Astrocyte (in vitro differentiated cells and primary cell): ENCODE measurements at regions not wholly inside any gene's neighbourhood (a gene's known extent, or its start where the extent isn't known, plus 50 kb on each side); places are given as distances from the start of the nearest gene placed in this dataset.
"Not testable (repeated sequence)": the region's sequence is repeated elsewhere in the genome, so short reads cannot be mapped to it uniquely, and the experiment has no call there.

Experiments
- DNase-seq: peaks from one replicate; pipeline ENCODE4 v3.0.0-alpha.2; 2010; ENCODE audit warnings: low read depth
- FAIRE-seq: peaks from 2 replicates; lab custom pipeline; 2011; peaks lifted over from hg19 to GRCh38; lab: Jason Lieb, UNC
- H2AFZ ChIP-seq: 2 replicates; pipeline ENCODE4 v1.6.0; 2012; ENCODE audit warnings: low read depth, low read length, inconsistent platforms
- H3K27ac ChIP-seq: 2 replicates; pipeline ENCODE4 v1.5.1; 2011; ENCODE audit warnings: low read depth, low read length, inconsistent platforms
- H3K27me3 ChIP-seq: 2 replicates; pipeline ENCODE4 v1.6.0; 2011; ENCODE audit warnings: low read length, inconsistent platforms; ENCODE audit not compliant: insufficient read depth
- H3K36me3 ChIP-seq: 2 replicates; pipeline ENCODE4 v1.5.1; 2011; ENCODE audit warnings: low read length, inconsistent platforms; ENCODE audit not compliant: insufficient read depth
- H3K4me1 ChIP-seq: 2 replicates; pipeline ENCODE4 v1.5.1; 2011; ENCODE audit warnings: low read length, inconsistent platforms; ENCODE audit not compliant: insufficient read depth
- H3K4me2 ChIP-seq: 2 replicates; pipeline ENCODE4 v1.6.0; 2012; ENCODE audit warnings: low read length, inconsistent platforms
- H3K4me3 ChIP-seq: 2 replicates; pipeline ENCODE4 v1.5.1; 2011; ENCODE audit warnings: low read depth, mild to moderate bottlenecking, low read length, inconsistent platforms; ENCODE audit not compliant: insufficient read depth
- H3K79me2 ChIP-seq: 2 replicates; pipeline ENCODE4 v1.6.0; 2012; ENCODE audit warnings: mild to moderate bottlenecking, low read length, inconsistent platforms; ENCODE audit not compliant: insufficient read depth
- H3K9ac ChIP-seq: 2 replicates; pipeline ENCODE4 v1.6.0; 2012; ENCODE audit warnings: mild to moderate bottlenecking, low read length, inconsistent platforms
- H3K9me3 ChIP-seq: 2 replicates; pipeline ENCODE4 v1.5.1; 2012; ENCODE audit warnings: low read depth, mild to moderate bottlenecking, low read length, inconsistent platforms; ENCODE audit not compliant: insufficient read depth
- H4K20me1 ChIP-seq: 2 replicates; pipeline ENCODE4 v1.6.0; 2012; ENCODE audit warnings: low read length, inconsistent platforms; ENCODE audit not compliant: insufficient read depth
- H3K27ac Mint-ChIP-seq: one replicate; pipeline ENCODE4 v1.8.0; 2021; ENCODE audit warnings: mild to moderate bottlenecking, mixed read lengths; ENCODE audit not compliant: unreplicated experiment
- H3K27me3 Mint-ChIP-seq: one replicate; pipeline ENCODE4 v1.8.0; 2021; ENCODE audit warnings: low read depth, mixed read lengths; ENCODE audit not compliant: unreplicated experiment
- H3K36me3 Mint-ChIP-seq: one replicate; pipeline ENCODE4 v1.8.0; 2021; ENCODE audit warnings: low read depth, mixed read lengths; ENCODE audit not compliant: unreplicated experiment
- H3K4me1 Mint-ChIP-seq: one replicate; pipeline ENCODE4 v1.8.0; 2021; ENCODE audit warnings: low read depth, mixed read lengths; ENCODE audit not compliant: unreplicated experiment
- H3K4me3 Mint-ChIP-seq: one replicate; pipeline ENCODE4 v1.8.0; 2021; ENCODE audit warnings: mild to moderate bottlenecking, moderate library complexity, mixed read lengths; ENCODE audit not compliant: unreplicated experiment
- H3K9me3 Mint-ChIP-seq: one replicate; pipeline ENCODE4 v1.8.0; 2021; ENCODE audit warnings: mild to moderate bottlenecking, mixed read lengths; ENCODE audit not compliant: unreplicated experiment
- CTCF ChIP-seq: IDR thresholded peaks from 2 replicates; pipeline ENCODE4 v1.5.1; 2011; ENCODE audit warnings: low read depth, mild to moderate bottlenecking, inconsistent platforms, low read length, moderate library complexity; ENCODE audit not compliant: insufficient read depth

DNA sequence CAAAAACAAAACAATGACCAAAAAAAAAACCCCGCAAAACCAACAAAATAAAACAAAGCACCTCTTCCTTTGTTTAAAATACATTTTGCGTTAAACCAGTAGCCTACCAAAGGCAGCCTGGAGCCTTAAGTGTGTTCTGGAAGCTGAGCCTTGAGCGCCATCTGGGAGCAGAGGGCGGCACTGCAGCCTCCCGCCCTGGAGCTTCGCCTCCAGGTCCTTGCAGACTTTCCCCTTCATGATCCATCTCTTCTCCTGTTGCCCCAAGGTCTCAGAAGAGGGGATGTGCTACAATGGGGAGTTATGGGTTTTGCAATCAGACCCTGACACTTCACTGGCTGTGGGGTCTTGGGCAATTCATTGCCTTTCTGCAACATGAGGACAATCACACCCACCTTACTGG, 204.9 kb downstream of the NPIPA8 start:
- H2AFZ ChIP-seq, H3K4me1 ChIP-seq, H3K27ac ChIP-seq, H3K4me3 ChIP-seq, H3K36me3 Mint-ChIP-seq, H3K9me3 ChIP-seq, H3K36me3 ChIP-seq, H3K27ac Mint-ChIP-seq, H3K9ac ChIP-seq, H3K4me2 ChIP-seq, H3K4me1 Mint-ChIP-seq, DNase-seq, H3K27me3 Mint-ChIP-seq, H3K4me3 Mint-ChIP-seq, H3K79me2 ChIP-seq, H3K27me3 ChIP-seq, H3K9me3 Mint-ChIP-seq, H4K20me1 ChIP-seq: not testable (repeated sequence)
- FAIRE-seq, result peak; percentile 17
- TF ChIP-seq CTCF, result peak; percentile 15

- not testable (repeated sequence) for H3K27me3 ChIP-seq, H3K4me1 ChIP-seq, H3K4me1 Mint-ChIP-seq, H3K4me3 Mint-ChIP-seq, FAIRE-seq, H3K27ac ChIP-seq, H3K4me3 ChIP-seq, H4K20me1 ChIP-seq, H3K36me3 ChIP-seq, H3K27me3 Mint-ChIP-seq, H2AFZ ChIP-seq, H3K9ac ChIP-seq, H3K27ac Mint-ChIP-seq, H3K36me3 Mint-ChIP-seq, H3K79me2 ChIP-seq, DNase-seq, H3K9me3 Mint-ChIP-seq, H3K4me2 ChIP-seq, H3K9me3 ChIP-seq
These were observed 205.9 kb downstream of the NPIPA8 start for GRCh38 chr16:18130478-18131120.

- H3K27me3 ChIP-seq, H3K9me3 ChIP-seq, DNase-seq, H3K4me1 Mint-ChIP-seq, H3K4me1 ChIP-seq, H4K20me1 ChIP-seq, H3K79me2 ChIP-seq, H3K36me3 ChIP-seq, H3K9ac ChIP-seq, H3K36me3 Mint-ChIP-seq, H3K27me3 Mint-ChIP-seq, H3K9me3 Mint-ChIP-seq, H3K4me3 Mint-ChIP-seq, H3K4me2 ChIP-seq, H3K4me3 ChIP-seq, H2AFZ ChIP-seq, FAIRE-seq, H3K27ac ChIP-seq, H3K27ac Mint-ChIP-seq: not testable (repeated sequence)
These were observed 209.5 kb downstream of the NPIPA8 start for GRCh38 chr16:18127033-18127432.

GRCh38 chr16:18119092-18119491, 217.4 kb downstream of the NPIPA8 start:
- H3K9me3 Mint-ChIP-seq, H3K79me2 ChIP-seq, H3K36me3 ChIP-seq, H3K27ac ChIP-seq, H3K27me3 ChIP-seq, DNase-seq, H4K20me1 ChIP-seq, H3K4me3 Mint-ChIP-seq, H2AFZ ChIP-seq, H3K9ac ChIP-seq, H3K4me3 ChIP-seq, H3K4me1 ChIP-seq, H3K4me1 Mint-ChIP-seq, H3K4me2 ChIP-seq, FAIRE-seq, H3K9me3 ChIP-seq, H3K27ac Mint-ChIP-seq, H3K27me3 Mint-ChIP-seq, H3K36me3 Mint-ChIP-seq: not testable (repeated sequence)

DNA sequence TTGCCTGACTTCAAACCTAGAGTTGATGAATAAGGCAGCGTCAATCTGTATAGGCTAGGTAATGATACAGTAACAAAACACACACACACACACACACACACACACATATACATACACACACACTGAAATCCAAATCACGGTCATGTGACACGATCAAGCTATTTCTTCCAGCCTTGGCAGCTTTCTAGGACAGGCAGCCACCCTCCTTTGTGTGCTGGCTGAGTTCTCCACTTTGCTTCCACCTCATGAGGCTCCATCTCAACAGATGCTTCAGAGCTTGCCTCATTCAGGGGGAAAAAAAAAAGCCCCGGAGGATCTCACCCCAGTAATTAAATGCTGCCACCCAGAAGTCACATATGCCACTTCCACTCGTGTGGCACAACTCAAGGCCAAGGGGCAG, 217.9 kb downstream of the NPIPA8 start:
- H3K27ac ChIP-seq, H2AFZ ChIP-seq, H3K9ac ChIP-seq, H3K27me3 Mint-ChIP-seq, H3K27me3 ChIP-seq, H3K27ac Mint-ChIP-seq, H3K4me1 ChIP-seq, H3K4me2 ChIP-seq, H3K9me3 ChIP-seq, H3K4me3 Mint-ChIP-seq, H3K4me1 Mint-ChIP-seq, H3K79me2 ChIP-seq, H3K4me3 ChIP-seq, FAIRE-seq, H3K36me3 ChIP-seq, H3K9me3 Mint-ChIP-seq, H4K20me1 ChIP-seq, DNase-seq, H3K36me3 Mint-ChIP-seq: not testable (repeated sequence)
